Left hindlimb (tissue), 1 donor: ENCODE measurements at regions not wholly inside any gene's neighbourhood (a gene's known extent, or its start where the extent isn't known, plus 50 kb on each side); places are given as distances from the start of the nearest gene placed in this dataset.

Source experiments
- DNase-seq: peaks from one replicate; pipeline ENCODE4 v3.0.0-alpha.2; 2018

DNA sequence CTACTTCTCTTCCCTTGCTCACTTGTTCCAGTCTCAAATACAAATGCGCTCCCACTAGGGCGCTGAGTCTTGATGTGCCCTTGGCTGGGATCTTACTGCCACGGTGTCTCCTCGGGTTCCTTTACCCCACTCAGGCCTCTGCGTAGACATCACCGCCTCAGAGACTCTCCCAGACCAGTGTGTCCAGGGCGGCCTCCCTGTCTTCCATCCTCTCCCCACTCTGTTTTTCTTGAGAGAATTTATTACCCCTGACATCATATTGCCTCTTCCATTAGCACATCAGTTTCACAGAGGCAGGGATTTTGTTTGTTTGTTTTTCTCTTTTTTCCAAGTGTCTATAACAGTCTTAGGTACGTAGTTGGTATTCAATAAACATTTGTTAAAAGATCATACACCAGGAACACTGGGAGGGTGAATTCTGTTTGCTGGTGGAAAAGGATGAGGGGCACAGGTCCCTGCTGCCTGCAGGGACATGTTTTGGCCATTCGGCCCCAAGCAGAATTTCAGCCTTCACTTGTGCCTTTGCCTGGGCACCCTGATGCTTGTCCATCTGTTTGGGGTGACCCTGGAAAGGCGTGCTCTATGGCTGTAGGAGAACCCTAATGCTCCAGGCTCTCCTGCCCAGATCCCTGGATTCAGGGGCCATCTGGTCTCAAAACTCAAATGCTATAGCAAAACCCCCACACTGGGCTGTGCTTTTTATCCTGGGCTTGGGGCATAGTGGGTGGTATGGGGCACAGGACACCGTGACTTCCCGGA, 55.0 kb downstream of the RPL37A start:
- DNase-seq: no peak

DNA sequence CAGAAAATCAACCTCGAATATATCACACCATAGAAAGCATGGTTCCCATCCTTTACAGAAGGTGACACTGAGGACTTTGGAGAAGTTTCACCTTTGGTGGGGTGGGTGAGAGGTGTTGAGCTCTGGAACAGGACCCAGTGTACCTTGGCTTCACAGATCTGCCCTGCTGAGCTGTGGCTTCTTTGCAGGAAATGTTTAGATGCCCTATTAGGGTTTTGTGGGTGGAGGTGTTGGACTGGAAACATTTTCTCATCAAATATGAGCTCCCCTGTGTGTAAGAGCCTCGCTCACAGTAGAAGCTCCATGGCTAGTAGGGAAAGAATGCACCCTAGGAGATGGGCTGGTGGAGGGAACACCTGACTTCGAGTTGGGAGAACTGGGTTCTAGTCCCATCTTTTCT, 55.6 kb downstream of the RPL37A start:
- no peak for DNase-seq

DNA sequence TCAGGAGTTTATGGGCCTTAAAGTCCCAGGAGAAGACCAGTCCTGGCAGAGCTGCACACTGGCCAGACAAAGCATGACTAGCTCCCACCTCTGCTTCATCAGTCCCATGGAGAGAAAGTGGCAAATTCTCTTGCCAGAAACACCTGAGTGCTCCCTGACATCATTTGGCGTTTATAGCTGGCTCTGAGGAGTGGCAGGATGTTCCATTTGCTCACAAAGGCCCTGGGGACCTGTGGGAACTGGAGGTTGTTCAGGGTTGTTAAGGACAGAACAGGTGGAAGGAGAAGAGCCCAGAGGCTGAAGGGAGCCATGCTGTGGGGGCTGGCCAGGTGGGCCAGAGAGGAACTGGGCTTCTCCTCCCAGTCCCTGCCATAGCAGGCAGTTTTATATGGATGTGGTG, 56.1 kb downstream of the RPL37A start:
- DNase-seq: no peak

DNA sequence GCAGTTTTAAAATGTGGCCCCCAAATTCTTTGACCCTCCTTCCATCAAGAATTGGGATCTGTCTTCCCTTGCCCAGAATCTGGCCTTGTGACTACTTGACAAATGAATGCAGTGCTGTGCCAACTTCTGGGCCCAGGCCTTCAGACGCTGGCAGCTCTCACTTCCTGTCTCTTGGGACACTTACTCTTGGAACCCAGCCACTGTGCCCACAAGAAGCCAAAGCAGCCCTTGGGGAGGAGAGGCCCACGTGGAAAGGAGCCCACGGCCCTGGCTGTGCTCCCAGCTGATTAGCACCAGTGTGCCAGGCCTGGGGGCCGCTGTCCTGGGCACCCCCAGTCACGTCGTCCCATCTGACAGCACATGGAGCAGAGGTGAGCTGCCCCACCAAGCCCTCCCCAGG, 56.6 kb downstream of the RPL37A start:
- DNase-seq: peak; percentile 40

DNA sequence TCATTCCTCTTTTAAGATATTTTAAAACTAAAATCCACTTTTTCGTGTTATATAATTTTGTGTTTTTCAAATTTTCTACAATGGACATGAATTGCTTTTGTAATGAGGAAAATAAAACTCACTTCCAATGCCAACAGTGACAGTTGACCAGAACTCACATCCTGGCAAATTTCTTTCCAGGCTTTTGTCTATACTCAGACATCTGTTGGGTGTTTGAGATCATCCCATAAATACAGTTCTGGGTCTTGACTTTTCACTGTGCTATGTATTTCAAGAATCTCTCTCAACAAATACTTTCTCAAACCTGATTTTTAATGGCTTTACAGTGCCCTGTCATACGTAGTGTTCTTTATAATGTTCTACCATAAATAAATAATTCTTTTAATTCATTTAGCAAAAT, 57.6 kb downstream of the RPL37A start:
- DNase-seq: no peak

DNA sequence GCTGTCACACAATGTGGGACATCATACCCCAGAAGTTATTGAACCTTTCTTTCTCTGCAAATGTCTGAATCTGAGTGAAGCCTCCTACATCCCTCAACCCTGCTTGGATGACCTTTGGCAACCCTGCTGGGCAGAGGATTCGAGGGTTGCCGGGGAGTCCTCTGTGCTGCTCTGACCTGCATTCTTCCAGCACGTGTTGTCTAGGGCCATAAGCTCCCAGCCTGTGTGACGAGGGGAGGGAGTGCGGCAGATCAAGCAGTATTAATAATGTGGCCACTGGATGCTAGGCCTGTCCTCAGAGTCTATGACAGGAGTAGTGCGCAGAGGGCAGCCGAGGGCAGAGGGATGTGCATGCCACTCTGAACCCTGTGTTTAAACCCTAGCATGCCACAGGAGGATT, 58.8 kb downstream of the RPL37A start:
- DNase-seq: no peak

DNA sequence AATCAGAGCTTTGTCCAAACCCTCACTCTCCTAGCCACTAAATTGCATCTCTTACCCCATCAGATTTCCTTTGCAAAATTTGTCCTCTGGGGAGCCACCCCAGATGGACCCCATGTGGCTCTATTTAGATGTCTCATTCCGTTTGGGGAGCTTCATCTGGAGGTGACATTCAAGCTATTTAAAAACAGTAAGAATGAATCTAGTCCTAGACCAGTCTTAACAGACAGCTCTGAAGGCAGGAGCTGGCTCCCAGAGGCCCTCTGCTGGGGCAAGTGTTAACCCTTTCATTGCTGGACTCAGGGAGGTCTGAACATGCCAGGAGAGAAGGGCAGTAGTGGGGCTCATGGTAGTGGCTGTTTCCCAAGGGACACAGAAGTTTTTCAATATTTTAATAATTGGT, 59.2 kb downstream of the RPL37A start:
- no peak for DNase-seq

DNA sequence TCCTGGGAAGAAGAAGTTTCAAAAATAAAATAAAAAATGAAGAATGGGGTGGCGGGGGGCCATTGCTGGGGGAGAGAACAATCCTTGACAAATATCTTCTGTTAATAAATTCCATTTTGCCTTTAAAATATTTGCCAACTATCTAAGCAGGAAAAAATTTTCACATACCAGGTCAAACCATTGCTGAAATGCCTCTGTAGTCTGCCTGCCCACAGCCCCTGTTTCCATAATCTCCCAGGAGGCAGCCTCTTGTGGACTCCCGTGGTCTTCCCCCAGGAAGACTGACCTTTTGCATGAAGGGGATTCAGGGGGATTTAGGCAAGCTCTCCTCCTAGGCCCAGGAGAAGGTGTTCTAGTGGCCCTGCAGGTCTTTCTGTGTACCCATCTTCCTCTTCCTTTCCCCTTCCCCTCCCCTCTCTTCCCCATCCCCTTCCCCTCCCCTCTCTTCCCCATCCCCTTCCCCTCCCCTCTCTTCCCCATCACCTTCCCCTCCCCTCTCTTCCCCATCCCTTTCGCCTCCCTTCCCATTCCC, 61.0 kb downstream of the RPL37A start:
- no peak for DNase-seq

DNA sequence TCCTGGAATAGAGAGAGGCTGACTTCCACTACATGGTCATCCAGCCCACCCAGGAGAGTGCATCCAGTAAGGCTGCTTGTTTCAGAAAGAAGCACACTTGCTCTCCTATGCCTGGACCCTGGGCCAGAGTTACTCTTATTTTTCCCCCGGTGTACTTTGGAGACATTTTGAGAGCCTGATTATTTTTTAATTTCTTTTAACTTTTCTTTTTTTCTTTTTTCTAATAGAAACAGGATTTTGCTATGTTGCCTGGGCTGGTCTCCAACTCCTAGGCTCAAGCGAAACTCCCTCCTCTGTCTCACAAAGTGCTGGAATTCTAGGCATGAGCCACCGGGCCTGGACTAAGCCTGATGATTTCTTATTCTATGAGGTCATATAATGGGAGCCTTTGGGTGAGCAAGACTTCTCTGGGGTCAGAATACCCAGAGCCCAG, 62.2 kb downstream of the RPL37A start:
- peak; percentile 52 for DNase-seq

DNA sequence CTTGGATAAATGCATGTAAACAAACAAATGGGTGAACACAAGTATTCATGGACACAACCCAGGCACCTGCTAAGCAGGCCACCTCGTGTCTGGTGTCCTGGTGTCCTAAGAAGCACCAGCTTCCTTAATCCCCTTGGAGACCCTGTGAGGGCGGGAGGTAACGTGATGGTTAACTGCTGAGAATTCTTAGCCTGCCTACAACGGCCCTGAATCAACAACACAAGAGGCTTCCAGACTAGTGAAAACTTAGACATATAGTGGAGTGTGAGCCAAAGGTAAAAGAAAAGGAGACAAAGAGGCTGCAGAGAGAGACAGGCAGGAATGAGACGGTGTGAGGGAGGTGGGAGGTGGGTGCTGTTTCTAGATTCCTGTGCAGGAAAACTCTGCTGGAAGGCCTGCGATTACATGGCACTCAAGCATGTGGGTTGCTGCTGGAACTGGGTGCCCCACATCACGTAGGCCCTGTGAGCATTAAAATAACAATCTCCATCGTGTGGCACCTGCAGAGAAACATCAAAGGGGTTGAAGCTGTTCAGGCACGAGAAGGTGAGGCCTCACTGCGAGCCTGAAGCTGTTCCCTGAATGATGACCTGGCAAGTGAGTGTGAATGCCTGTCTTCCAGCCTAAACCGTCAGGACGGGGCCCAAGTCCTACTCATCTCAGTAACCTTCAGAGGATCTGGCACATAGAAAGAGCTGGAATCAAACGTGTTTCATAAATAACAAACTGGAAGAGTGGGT, 64.2 kb downstream of the RPL37A start:
- no peak for DNase-seq

DNA sequence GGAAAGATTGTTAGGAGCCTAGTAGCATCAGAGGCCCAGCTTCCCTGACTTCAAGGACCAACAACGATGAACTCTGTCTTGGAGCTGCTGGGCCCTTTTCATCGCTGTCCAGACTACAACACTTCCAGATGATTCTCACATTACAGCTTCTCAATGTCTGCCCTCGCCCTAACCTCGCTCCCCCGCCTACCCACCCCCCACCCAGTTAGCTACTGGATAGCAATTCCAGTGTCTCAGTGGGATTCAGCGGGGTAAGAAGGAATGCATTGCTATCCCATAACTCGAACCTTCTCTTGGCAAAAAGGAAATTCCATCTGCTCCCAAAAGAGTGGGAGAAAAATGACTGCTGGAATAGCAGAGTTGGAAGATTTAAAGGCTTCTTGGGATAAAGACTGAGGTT, 65.0 kb downstream of the RPL37A start:
- DNase-seq: peak; percentile 53

DNA sequence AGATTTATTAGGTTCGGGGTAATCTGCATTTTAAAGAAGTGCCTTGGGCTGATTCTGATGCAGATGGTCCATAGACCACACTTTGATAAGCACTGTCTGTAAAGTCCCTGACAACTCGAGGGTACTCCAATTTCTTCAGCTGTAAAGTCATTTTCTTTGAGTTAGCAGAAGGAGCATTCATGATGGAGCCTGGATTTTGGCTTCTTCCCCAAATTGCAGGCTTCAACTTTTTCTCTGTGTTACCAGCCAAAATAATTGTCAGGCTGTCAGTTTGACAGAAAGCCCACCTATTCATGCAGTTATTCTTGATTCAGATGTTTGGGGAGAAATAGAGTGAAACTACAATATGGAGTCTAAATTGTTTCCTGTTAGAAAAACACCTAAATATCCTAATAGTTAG, 66.0 kb downstream of the RPL37A start:
- DNase-seq: no peak

DNA sequence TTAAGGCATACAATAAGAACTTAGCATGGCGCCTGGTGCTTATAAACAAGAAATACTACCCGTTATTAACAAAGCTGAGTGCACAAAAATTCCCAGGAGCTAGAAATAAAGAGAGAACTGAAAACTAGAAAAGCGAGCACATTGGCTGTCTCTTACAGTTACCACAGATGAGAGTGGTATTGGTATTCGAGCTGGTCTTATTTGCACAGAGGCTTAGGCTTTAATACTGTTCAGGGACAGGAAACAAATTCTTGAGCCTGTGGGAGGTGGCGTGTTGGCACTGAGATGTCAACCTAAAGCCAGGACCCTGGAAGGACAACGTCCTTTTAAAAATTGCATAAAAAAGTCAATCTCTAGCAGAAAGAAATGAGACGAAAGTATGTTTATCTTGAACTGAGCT, 67.3 kb upstream of the IGFBP2 start:
- no peak for DNase-seq

DNA sequence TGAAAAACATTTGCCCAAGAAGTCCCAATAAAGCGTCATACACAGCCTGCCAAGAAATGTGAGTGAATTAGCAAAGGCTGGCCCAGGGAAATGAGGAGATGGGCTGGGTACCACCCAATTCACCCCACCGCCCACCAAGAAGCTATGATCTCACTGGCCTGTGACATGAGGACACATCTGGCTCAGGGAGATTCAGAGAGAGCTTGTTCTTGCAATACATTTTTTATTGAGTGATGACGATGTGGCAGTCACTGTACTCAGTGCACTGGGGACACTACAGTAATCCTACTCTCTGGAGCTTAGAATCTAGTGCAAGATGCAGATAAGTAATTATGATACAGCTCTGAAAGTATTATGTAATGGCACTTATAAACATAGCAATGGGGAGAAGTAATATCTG, 64.6 kb upstream of the IGFBP2 start:
- no peak for DNase-seq

DNA sequence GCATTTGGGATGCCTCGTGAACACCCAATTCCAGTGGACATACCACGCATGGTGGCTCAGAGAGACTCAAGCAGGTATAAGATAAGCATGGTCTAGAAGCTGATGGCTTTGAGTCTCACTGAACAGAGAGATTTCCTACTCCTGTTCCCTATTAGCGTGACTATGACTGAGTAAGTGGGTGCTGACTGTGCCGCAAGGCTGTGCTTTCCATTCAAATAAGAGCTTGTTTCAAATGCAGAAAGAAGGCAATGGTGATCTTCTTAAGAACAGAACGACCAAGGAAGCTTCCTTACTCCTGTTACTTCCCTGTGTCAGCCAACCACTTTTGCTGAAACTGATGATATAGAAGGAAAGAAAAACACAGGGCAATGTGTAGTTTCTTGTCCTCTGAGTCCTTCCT, 63.5 kb upstream of the IGFBP2 start:
- DNase-seq: no peak

DNA sequence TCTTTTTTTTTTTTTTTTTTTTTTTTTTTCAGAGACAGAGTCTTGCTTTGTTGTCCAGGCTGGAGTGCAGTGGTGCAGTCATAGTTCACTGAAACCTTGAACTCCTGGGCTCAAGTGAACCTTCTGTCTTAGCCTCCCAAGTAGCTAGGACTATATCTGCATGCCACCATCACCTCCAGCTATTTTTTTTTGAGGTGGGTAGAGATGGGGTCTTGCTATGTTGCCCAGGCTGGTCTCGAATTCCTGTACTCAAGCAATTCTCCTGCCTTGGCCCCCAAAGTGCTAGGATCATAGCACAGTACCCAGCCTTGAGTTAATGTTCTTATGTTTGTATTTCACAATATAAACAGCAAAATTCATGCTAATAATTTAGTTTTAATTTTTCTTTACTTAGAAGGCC, 62.9 kb upstream of the IGFBP2 start:
- DNase-seq: no peak

DNA sequence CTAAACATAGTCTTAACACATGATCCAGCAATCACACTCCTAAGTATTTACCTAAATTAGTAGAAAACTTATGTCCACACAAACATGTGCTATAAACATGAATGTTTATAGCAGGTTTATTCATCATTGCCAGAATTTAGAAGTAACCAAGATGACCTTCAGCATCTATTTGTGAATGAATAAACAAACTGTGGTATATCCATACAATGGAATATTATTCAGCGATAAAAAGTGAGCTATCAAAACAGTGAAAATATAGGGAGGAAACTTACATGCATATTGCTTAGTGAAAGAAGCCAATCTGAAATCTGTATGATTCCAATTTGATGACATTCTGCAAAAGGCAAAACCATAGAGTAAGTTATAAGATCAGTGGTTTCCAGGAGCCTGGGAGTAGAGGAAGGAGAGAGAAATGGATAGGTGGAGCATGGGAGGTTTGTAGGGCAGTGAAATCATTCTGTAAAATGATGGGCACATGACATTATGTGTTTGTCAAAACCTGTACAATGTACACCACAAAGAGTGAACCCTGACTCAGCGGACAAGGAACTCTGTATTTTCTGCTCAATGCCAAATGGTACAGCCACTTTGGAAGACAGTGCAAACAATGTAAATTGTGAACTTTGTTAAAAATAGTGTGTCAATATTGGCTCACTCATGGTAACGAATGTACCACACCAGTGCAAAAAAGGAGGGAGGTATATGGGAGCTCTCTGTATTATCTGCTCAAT, 61.9 kb upstream of the IGFBP2 start:
- DNase-seq: no peak

DNA sequence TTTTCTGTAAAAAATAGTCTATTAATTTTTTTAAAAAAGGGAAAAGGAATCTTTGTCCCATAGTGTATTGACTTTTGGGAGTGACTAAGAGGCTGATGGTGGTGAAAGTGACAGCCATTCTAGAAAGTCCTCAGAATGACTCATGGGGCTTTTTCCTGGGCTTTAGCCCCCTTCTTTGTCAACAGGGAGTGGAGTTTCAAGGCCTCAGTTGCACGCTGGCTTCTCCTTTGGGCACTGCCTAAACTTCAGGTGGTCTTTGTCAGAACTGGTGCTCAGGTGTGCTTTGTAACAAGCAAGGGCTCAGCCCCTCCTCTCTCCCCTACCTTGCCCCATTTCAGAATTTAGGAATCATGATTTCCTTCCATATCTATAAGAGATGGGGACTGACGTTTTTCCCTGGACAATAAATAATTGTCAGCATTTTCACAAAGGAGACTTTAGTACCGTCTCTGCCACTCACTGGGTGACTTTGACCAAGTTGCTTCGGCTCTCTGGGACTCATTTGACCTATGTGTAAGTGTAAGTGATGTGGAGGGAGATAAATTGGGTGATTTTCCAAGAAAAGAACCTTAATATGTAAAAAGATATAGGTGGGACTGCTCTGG, 61.2 kb upstream of the IGFBP2 start:
- DNase-seq: no peak

DNA sequence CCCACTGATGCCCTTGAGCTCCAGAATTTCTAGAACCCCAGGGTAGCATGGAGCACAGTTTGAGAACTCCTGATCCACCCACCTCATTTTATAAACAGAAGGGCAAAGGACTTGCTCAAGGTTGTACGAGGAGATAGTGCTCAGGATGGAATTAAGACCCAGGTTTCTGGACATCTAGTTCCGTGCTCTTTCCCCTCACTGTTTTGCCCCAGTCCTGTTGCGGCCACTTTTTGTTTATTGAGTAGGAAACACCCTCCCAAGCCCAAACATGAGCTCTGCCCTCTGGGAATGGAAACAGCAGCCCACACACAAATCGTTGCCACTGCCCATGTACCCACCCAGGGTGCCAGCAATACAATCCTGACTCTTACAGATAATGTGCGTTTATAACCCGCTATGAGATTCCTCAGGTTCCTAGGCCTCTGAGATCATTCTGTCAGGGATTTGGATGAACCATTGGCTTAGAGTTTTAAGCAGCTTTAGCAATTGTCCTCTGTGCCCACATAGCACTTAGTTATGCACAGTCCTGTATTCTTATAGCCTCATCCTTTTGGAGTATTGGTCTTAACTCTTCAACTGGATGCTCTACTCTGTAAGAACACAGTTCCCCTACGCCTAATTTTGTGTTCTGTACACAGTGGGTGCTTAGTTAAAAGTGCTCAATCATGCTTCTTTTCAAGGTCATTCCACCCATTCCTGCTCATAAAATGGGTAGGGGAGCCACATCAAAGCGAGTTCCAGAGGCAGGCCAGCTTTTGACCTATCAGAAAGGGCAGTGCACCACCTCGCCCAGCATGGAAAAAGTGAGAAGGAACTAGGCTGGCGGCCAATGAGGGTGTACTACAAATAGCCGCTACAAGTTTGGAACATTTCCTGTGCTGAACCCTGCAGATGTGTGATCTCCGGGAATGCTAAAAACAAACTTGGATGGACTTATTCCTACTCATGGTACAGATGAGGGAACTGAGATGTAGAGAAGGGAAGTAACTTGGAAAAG, 60.3 kb upstream of the IGFBP2 start:
- peak; percentile 77 for DNase-seq

DNA sequence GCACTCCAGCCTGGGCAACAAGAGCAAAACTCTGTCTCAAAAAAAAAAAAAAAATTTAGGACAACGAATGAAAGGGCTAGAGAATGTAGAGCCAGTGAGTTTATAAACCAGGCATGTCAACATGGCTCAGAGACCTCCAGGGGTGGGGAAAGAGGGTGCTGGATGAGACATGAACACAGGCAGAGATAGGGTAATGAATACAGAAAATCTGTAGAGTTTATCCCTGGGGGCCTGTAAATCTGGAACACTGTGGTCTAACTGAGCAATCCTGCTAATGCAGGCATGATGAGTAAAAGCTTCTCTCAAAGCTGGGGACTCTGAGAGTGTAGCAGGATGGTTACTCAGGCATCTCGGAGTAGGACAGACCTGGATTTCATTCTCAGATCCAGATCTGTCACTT, 59.2 kb upstream of the IGFBP2 start:
- DNase-seq: no peak

DNA sequence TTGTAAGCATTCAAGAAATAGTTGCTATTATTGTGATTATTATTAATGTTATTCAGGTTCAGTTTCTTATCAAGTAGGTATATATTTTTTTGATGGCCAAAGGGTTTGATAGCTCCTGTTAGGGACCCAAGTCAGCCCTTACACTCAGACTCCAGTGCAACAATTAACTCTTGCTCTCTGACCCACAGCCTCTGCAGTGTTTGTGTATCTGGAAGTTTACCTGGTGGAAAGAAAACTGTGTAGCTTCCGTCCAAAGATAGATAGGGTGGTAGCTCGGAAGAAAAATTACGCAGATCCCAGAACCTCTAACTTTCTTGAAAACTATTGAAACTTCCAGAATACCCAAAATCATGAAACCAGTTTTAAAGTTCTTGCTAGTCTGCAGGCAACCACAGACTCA, 58.6 kb upstream of the IGFBP2 start:
- no peak for DNase-seq

DNA sequence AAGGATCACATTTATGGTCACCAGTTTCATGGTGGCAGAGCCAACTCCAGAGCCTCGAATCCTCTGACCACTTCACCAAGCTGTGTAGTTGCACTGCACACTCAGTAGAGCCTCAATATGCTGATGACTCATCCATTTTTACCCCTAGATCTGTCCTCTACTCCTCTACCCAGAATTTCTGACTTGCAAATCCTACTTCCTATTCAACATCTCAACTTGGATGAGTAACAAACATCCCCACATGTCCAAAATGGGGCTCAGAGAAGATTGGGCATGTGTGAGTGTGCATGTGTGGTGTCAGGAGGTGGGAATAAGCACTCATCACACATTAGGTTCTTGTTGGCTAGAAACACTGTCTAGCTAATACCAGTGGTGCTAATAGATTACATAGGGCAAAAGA, 57.8 kb upstream of the IGFBP2 start:
- DNase-seq: no peak
